ENCODE measurements at regions not wholly inside any gene's neighbourhood (a gene's known extent, or its start where the extent isn't known, plus 50 kb on each side); places are given as distances from the start of the nearest gene placed in this dataset.

DNA sequence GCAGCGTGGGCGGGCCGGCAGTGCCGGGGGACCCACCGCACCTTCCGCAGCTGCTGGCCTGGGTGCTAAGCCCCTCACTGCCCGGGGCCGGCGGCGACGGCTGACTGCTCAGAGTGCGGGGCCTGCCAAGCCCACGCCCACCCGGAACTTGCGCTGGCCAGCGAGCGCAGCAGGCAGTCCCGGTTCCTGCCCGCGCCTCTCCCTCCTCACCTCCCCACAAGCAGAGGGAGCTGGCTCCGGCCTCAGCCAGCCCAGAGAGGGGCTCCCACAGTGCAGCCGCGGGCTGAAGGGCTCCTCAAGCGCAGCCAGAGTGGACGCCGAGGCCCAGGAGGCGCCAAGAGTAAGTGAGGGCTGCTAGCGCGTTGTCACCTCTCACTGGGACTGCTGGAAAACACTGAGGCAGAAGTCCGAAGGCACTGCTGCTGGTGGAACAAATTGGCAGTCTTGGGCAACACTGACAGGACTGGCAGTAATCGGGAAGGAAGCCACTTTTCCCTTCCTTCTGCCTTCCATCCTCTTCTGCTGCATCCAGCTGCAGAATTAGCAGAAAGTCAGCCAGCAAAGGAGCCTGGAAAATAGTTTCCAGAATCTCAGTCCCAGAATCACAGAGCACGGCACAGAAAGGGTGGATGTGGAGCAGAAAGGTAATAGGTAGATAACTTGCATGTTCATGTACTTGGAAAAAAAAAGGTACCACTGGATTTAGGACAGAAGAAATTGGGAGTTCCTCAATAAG lies 179.4 kb upstream of the FN1 start:
- Histone ChIP-seq H3K36me3 (ENCODE audit: control insufficient read depth in 5 of 5, insufficient read depth in 5 of 5, low read length in 5 of 5) (no peaks in the 10 kb centered on the region), H3K4me3 (ENCODE audit: low read depth in 1 of 5, low read length in 5 of 5) (no peak overlapping the region), H3K9me3 (ENCODE audit: control insufficient read depth in 5 of 5, low read length in 5 of 5) (peaks cover 0 to 4% (median 0%) of the 10 kb centered on the region in 5 donors)

DNA sequence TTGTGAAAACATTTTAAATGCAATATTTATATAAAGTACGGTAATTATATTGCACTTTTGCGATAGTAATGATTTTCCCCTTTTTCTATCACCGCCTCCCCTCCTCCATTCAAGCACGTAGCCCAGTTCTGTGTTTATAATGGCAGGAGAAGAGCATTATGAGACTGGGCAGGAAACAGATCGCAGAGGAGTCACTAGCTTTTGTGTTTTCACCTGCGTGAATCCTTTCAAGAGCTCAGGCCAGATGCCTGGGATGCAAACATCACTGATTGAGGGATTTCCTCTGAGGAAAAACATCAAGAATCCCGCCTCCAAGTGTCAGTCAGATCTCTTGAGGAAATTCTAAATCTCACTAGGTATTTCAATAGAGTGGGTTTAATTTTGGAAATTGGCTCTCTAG lies 178.4 kb upstream of the FN1 start:
- Histone ChIP-seq H3K9ac (ENCODE audit: low read length in 5 of 5) (no peak overlapping the region), H3K4me1 (ENCODE audit: control insufficient read depth in 5 of 5, insufficient read depth in 5 of 5, low read length in 5 of 5) (no peaks in the 10 kb centered on the region), H3K9me3 (ENCODE audit: control insufficient read depth in 5 of 5, low read length in 5 of 5) (peaks cover 0 to 4% (median 0%) of the 10 kb centered on the region in 5 donors), H3K36me3 (ENCODE audit: control insufficient read depth in 5 of 5, insufficient read depth in 5 of 5, low read length in 5 of 5) (no peaks in the 10 kb centered on the region), H3K27ac (ENCODE audit: low read depth, low read length) (no peak overlapping the region), H3K4me3 (ENCODE audit: low read depth in 1 of 5, low read length in 5 of 5) (no peak overlapping the region), H3K27me3 (ENCODE audit: control insufficient read depth in 5 of 5, insufficient read depth in 4 of 5, low read length in 5 of 5) (no peaks in the 10 kb centered on the region)

More for the DNA sequence above, 179.4 kb upstream of the FN1 start:
- Histone ChIP-seq H3K9ac (ENCODE audit: low read length in 5 of 5) (no peak overlapping the region), H3K27ac (ENCODE audit: low read depth, low read length) (no peak overlapping the region), H3K27me3 (ENCODE audit: control insufficient read depth in 5 of 5, insufficient read depth in 4 of 5, low read length in 5 of 5) (no peaks in the 10 kb centered on the region), H3K4me1 (ENCODE audit: control insufficient read depth in 5 of 5, insufficient read depth in 5 of 5, low read length in 5 of 5) (no peaks in the 10 kb centered on the region)

DNA sequence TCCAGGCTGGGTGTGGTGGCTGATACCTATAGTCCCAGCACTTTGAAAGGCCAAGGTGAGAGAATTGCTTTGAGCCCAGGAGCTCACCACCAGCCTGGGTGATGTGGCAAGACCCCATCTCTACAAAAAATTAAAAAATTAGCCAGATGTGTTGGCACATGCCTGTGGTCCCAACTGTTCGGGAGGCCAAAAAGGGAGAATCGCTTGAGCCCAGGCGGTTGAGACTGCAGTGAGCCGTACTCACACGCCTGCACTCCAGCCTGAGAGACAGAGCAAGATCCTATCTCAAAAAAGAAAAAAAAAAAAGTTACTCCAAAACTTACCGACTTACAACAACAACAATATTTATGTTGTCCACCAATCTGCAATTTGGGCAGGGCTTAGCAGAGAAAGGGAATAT lies 178.0 kb upstream of the FN1 start:
- H3K9me3 ChIP-seq (ENCODE audit: control insufficient read depth in 5 of 5, low read length in 5 of 5) = peaks cover 0 to 4% (median 0%) of the 10 kb centered on the region in 5 donors
- H3K4me3 ChIP-seq (ENCODE audit: low read depth in 1 of 5, low read length in 5 of 5) = no peak overlapping the region
- no peak overlapping the region for H3K27ac ChIP-seq (ENCODE audit: low read depth, low read length)
- H3K4me1 ChIP-seq (ENCODE audit: control insufficient read depth in 5 of 5, insufficient read depth in 5 of 5, low read length in 5 of 5) = no peaks in the 10 kb centered on the region
- H3K27me3 ChIP-seq (ENCODE audit: control insufficient read depth in 5 of 5, insufficient read depth in 4 of 5, low read length in 5 of 5) = no peaks in the 10 kb centered on the region
- H3K36me3 ChIP-seq (ENCODE audit: control insufficient read depth in 5 of 5, insufficient read depth in 5 of 5, low read length in 5 of 5) = no peaks in the 10 kb centered on the region
- H3K9ac ChIP-seq (ENCODE audit: low read length in 5 of 5) = no peak overlapping the region

- H3K27me3 ChIP-seq (ENCODE audit: control insufficient read depth in 5 of 5, insufficient read depth in 4 of 5, low read length in 5 of 5) = no peaks in the 10 kb centered on the region
- H3K9me3 ChIP-seq (ENCODE audit: control insufficient read depth in 5 of 5, low read length in 5 of 5) = peaks cover 0 to 4% (median 0%) of the 10 kb centered on the region in 5 donors
- H3K36me3 ChIP-seq (ENCODE audit: control insufficient read depth in 5 of 5, insufficient read depth in 5 of 5, low read length in 5 of 5) = no peaks in the 10 kb centered on the region
- H3K4me1 ChIP-seq (ENCODE audit: control insufficient read depth in 5 of 5, insufficient read depth in 5 of 5, low read length in 5 of 5) = no peaks in the 10 kb centered on the region
- no peak overlapping the region for H3K9ac ChIP-seq (ENCODE audit: low read length in 5 of 5)
- H3K27ac ChIP-seq (ENCODE audit: low read depth, low read length) = no peak overlapping the region
- H3K4me3 ChIP-seq (ENCODE audit: low read depth in 1 of 5, low read length in 5 of 5) = no peak overlapping the region
Observed at GRCh38 chr2:215613280-215613679, 177.4 kb upstream of the FN1 start.

DNA sequence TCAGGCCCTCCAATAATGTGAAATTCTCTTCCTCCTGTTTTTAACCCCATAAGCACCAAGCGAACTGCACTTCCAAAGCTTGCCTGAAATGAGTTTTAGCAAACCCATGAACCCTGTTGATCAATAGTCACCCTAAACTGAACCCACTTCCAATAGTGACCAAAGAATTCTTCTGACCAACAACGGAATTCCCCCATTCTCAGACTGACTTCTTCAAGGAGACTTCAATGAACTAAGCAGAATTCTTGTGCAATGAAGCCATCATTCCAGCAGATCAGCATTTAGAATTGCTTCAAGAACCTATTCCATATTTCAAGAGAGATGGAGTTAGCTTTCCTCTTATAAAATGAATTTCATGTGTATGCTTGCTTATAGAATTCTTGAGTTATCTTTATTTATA lies 176.9 kb upstream of the FN1 start:
- H3K27ac ChIP-seq (ENCODE audit: low read depth, low read length) = no peak overlapping the region
- H3K4me3 ChIP-seq (ENCODE audit: low read depth in 1 of 5, low read length in 5 of 5) = no peak overlapping the region
- H3K4me1 ChIP-seq (ENCODE audit: control insufficient read depth in 5 of 5, insufficient read depth in 5 of 5, low read length in 5 of 5) = no peaks in the 10 kb centered on the region
- H3K9ac ChIP-seq (ENCODE audit: low read length in 5 of 5) = no peak overlapping the region
- H3K9me3 ChIP-seq (ENCODE audit: control insufficient read depth in 5 of 5, low read length in 5 of 5) = peaks cover 0 to 4% (median 0%) of the 10 kb centered on the region in 5 donors
- no peaks in the 10 kb centered on the region for H3K27me3 ChIP-seq (ENCODE audit: control insufficient read depth in 5 of 5, insufficient read depth in 4 of 5, low read length in 5 of 5)
- no peaks in the 10 kb centered on the region for H3K36me3 ChIP-seq (ENCODE audit: control insufficient read depth in 5 of 5, insufficient read depth in 5 of 5, low read length in 5 of 5)

DNA sequence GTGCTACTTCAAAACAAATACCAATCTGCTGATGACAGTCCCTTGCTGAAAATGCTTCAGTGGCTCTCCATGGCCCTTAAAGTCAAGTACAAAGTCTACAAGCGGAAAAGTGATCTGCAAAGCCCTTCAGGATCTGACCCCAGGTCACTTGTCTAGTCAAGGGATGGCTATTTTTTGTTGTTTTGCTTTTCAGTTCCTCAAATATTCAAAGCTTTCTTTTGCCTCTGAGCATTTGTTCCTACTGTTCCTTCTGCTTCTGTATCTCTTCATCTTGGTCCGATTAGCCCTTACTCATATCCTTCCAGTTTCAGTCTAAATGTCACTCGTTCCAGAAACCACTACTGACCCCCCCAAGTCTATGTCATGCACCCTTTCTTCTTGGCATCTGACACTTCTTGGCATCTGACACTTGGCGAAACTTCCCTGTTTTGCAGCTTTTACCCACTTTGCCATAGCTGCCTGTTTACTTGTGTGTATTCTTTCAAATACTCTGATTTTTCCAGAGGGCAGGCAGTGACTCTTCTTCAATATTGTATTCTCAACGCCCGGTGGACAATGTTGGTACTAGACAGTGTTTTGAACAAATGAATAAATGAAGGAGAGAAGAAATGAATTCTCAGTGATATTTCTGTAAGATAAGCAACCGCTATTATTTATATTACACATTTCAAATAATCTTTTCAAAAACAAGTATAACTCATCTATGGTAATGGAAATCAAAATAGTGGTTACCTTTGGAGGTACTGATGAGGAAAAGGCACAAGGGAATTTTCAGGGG lies 175.9 kb upstream of the FN1 start:
- no peaks in the 10 kb centered on the region for H3K27me3 ChIP-seq (ENCODE audit: control insufficient read depth in 5 of 5, insufficient read depth in 4 of 5, low read length in 5 of 5)

GRCh38 chr2:215609089-215610032 lies 173.5 kb upstream of the FN1 start:
- Histone ChIP-seq H3K9ac (ENCODE audit: low read length in 5 of 5) (no peak overlapping the region), H3K36me3 (ENCODE audit: control insufficient read depth in 5 of 5, insufficient read depth in 5 of 5, low read length in 5 of 5) (no peaks in the 10 kb centered on the region), H3K4me1 (ENCODE audit: control insufficient read depth in 5 of 5, insufficient read depth in 5 of 5, low read length in 5 of 5) (no peaks in the 10 kb centered on the region), H3K27me3 (ENCODE audit: control insufficient read depth in 5 of 5, insufficient read depth in 4 of 5, low read length in 5 of 5) (no peaks in the 10 kb centered on the region), H3K4me3 (ENCODE audit: low read depth in 1 of 5, low read length in 5 of 5) (no peak overlapping the region), H3K9me3 (ENCODE audit: control insufficient read depth in 5 of 5, low read length in 5 of 5) (no peaks in the 10 kb centered on the region), H3K27ac (ENCODE audit: low read depth, low read length) (no peak overlapping the region)

More for the DNA sequence above, 175.9 kb upstream of the FN1 start:
- Histone ChIP-seq H3K27ac (ENCODE audit: low read depth, low read length) (no peak overlapping the region), H3K36me3 (ENCODE audit: control insufficient read depth in 5 of 5, insufficient read depth in 5 of 5, low read length in 5 of 5) (no peaks in the 10 kb centered on the region), H3K9ac (ENCODE audit: low read length in 5 of 5) (no peak overlapping the region), H3K4me3 (ENCODE audit: low read depth in 1 of 5, low read length in 5 of 5) (no peak overlapping the region), H3K9me3 (ENCODE audit: control insufficient read depth in 5 of 5, low read length in 5 of 5) (no peaks in the 10 kb centered on the region), H3K4me1 (ENCODE audit: control insufficient read depth in 5 of 5, insufficient read depth in 5 of 5, low read length in 5 of 5) (no peaks in the 10 kb centered on the region)

DNA sequence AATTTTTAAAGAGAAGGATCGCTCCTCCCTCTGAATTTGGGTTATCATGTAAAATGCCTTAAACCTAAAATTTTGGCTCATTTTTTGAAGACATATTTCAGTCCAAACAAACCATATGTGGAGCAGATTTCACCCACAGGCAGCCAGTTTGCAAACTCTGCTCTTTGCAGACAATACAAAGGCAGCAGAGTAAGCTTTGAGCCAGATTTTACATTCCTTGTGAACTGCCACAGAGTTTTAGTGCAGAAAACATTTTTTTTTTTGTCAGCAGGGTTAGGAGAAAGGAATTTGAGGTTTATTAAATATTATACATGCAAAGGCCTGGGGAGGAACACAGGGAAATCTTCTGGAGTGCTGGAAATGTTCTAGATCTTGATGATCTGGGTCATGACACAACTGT lies 171.9 kb upstream of the FN1 start:
- Histone ChIP-seq H3K36me3 (ENCODE audit: control insufficient read depth in 5 of 5, insufficient read depth in 5 of 5, low read length in 5 of 5) (no peaks in the 10 kb centered on the region), H3K4me3 (ENCODE audit: low read depth in 1 of 5, low read length in 5 of 5) (no peak overlapping the region), H3K27ac (ENCODE audit: low read depth, low read length) (no peak overlapping the region), H3K9me3 (ENCODE audit: control insufficient read depth in 5 of 5, low read length in 5 of 5) (no peaks in the 10 kb centered on the region), H3K4me1 (ENCODE audit: control insufficient read depth in 5 of 5, insufficient read depth in 5 of 5, low read length in 5 of 5) (no peaks in the 10 kb centered on the region), H3K9ac (ENCODE audit: low read length in 5 of 5) (no peak overlapping the region), H3K27me3 (ENCODE audit: control insufficient read depth in 5 of 5, insufficient read depth in 4 of 5, low read length in 5 of 5) (no peaks in the 10 kb centered on the region)

DNA sequence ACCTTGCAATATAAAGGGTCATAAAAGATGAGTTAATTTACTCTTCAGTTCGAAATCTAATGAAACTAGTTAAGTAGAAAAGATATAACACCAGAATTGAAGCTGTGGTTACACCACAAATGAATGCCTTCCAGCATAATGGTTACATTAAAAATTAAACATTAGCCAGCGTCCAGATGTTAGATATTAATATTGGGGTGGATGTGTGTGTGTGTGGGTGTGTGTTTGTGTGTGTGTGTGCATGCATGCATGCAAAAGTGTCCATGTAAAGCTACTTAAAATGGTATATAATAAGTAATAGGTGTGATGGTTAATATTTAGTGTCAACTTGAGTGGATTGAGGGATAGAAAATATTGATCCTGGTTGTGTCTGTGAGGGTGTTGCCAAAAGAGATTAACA lies 170.4 kb upstream of the FN1 start:
- H3K36me3 ChIP-seq (ENCODE audit: control insufficient read depth in 5 of 5, insufficient read depth in 5 of 5, low read length in 5 of 5) = no peaks in the 10 kb centered on the region
- no peak overlapping the region for H3K9ac ChIP-seq (ENCODE audit: low read length in 5 of 5)
- no peak overlapping the region for H3K4me3 ChIP-seq (ENCODE audit: low read depth in 1 of 5, low read length in 5 of 5)

More for the DNA sequence above, 170.4 kb upstream of the FN1 start:
- H3K4me1 ChIP-seq (ENCODE audit: control insufficient read depth in 5 of 5, insufficient read depth in 5 of 5, low read length in 5 of 5) = peaks cover 0 to 6% (median 0%) of the 10 kb centered on the region in 5 donors
- H3K27me3 ChIP-seq (ENCODE audit: control insufficient read depth in 5 of 5, insufficient read depth in 4 of 5, low read length in 5 of 5) = no peaks in the 10 kb centered on the region
- H3K27ac ChIP-seq (ENCODE audit: low read depth, low read length) = no peak overlapping the region
- H3K9me3 ChIP-seq (ENCODE audit: control insufficient read depth in 5 of 5, low read length in 5 of 5) = no peaks in the 10 kb centered on the region
